ENCODE measurements at regions not wholly inside any gene's neighbourhood (a gene's known extent, or its start where the extent isn't known, plus 50 kb on each side); places are given as distances from the start of the nearest gene placed in this dataset.
A peak's percentile ranks its signal among the peaks of the same experiment; 100 is the strongest.

DNA sequence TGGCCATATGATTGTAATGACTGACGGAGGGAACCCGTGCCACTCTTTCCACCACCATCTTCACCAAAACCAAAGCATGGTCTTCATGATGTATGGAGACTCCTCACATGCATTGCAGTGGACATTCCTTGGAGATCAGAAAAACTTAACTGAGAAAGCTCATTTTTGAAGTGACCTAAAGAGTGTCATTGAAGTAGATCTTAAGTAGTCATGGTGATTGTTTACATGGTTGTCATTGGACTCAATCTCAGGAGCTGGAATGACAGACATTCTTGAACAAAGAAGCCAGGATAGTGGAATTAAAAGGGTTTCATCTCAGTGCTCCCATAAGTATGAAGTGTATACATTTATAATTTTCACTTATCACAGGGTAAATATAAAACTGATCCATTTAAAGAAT, 236.7 kb upstream of the IPO5 start:
- H3K27me3 ChIP-seq (replicated peaks in 1 of 4; ENCODE audit: control insufficient read depth in 3 of 4, extremely low read depth in 1 of 4, insufficient read depth in 3 of 4, low read length in 3 of 4) = no peaks in the 10 kb centered on the region
- no peaks in the 10 kb centered on the region for H3K79me1 ChIP-seq (ENCODE audit: low read depth, low read length)
- H3K4ac ChIP-seq (replicated peaks; ENCODE audit: insufficient read length, low read depth, low read length) = no peak overlapping the region

More for the DNA sequence above, 236.7 kb upstream of the IPO5 start:
- H4K8ac ChIP-seq (ENCODE audit: extremely low read depth, insufficient read depth, low read length) = no peak overlapping the region
- H2AK5ac ChIP-seq (ENCODE audit: low read depth, low read length) = no peak overlapping the region
- H2BK120ac ChIP-seq (replicated peaks; ENCODE audit: low read depth, low read length) = no peak overlapping the region
- H2AFZ ChIP-seq (ENCODE audit: low read length) = no peak overlapping the region
- H2BK5ac ChIP-seq (ENCODE audit: low read depth, low read length) = no peak overlapping the region
- FAIRE-seq (peak; percentile 24), DNase-seq (ENCODE audit: low read depth in 1 of 2, low spot score in 2 of 2) (no peak)
- H3K23me2 ChIP-seq (ENCODE audit: low read depth, low read length) = no peaks in the 10 kb centered on the region
- H3K18ac ChIP-seq (ENCODE audit: extremely low read depth, low read length) = no peak overlapping the region
- no peaks in the 10 kb centered on the region for H3K36me3 ChIP-seq (ENCODE audit: control insufficient read depth in 2 of 4, insufficient read depth in 4 of 4, low read length in 3 of 4)
- H3K27ac ChIP-seq (ENCODE audit: low read depth, low read length) = no peak overlapping the region
- H4K20me1 ChIP-seq (replicated peaks in 1 of 2; ENCODE audit: control insufficient read depth in 1 of 2, insufficient read depth in 2 of 2, low read length in 2 of 2) = no peaks in the 10 kb centered on the region
- H4K5ac ChIP-seq (ENCODE audit: insufficient read length, low read depth, low read length) = no peak overlapping the region
- no peak overlapping the region for H2BK12ac ChIP-seq (ENCODE audit: low read depth, low read length)
- no peak for TF ChIP-seq SAP30 (IDR thresholded peaks at IDR 0.05; ENCODE audit: insufficient read depth, insufficient replicate concordance, low read length)
- no peak for TF ChIP-seq TEAD4 (IDR thresholded peaks at IDR 0.05; ENCODE audit: low read depth, low read length)
- TF ChIP-seq MAFK (IDR thresholded peaks at IDR 0.05; ENCODE audit: low read depth, low read length) = no peak
- TF ChIP-seq HDAC6 (IDR thresholded peaks at IDR 0.05; ENCODE audit: low read depth, low read length) = no peak
- H3K9me3 ChIP-seq (ENCODE audit: insufficient read depth in 2 of 2, low read depth in 1 of 2, low read length in 1 of 2) = peaks cover 0 to 6% of the 10 kb centered on the region in 2 experiments; a peak in 1 of 4 replicates
- ChIA-PET POLR2A (ENCODE audit: partially characterized antibody) (no interaction called here), CTCF (ENCODE audit: partially characterized antibody) (interaction anchor here (0.6 to 3.0 kb wide), 2 partner anchors 36 to 352 kb away, joined by 3 to 9 read pairs; no protein-coding TSS in a partner anchor)
- H3K56ac ChIP-seq (replicated peaks; ENCODE audit: insufficient read length, low read depth, low read length) = no peak overlapping the region
- no peak overlapping the region for H3K14ac ChIP-seq (ENCODE audit: insufficient read length)
- no peaks in the 10 kb centered on the region for H3K4me1 ChIP-seq (replicated peaks in 1 of 4; ENCODE audit: control insufficient read depth in 3 of 4, insufficient read depth in 4 of 4, low read length in 3 of 4)
- H4K91ac ChIP-seq (replicated peaks; ENCODE audit: insufficient read length, low read length) = no peak overlapping the region
- no peak overlapping the region for H3K9ac ChIP-seq (replicated peaks in 1 of 4; ENCODE audit: extremely low read depth in 1 of 4, low read depth in 3 of 4, low read length in 3 of 4)
- no peak overlapping the region for H3K4me2 ChIP-seq (ENCODE audit: insufficient read depth in 1 of 2, low read depth in 2 of 2, low read length in 2 of 2)
- no peak overlapping the region for H3K23ac ChIP-seq (ENCODE audit: insufficient read length)
- no peak overlapping the region for H3K4me3 ChIP-seq (ENCODE audit: extremely low read depth in 1 of 4, insufficient read depth in 2 of 4, low read depth in 3 of 4, low read length in 4 of 4)
- H2BK15ac ChIP-seq (ENCODE audit: low read length) = no peak overlapping the region
- H2BK20ac ChIP-seq (ENCODE audit: low read length) = no peak overlapping the region
- no peaks in the 10 kb centered on the region for H3K79me2 ChIP-seq (ENCODE audit: control insufficient read depth in 1 of 2, insufficient read depth in 2 of 2, low read length in 2 of 2)
- WGBS, 2 experiments (ENCODE audit: extremely low coverage in 1 of 2, insufficient coverage in 1 of 2, insufficient read length in 1 of 2, insufficient replicate concordance in 2 of 2, low coverage in 1 of 2, low lambda C conversion rate in 2 of 2, missing lambda C conversion rate in 1 of 2) = 70% methylated on average over 2 of the region's 2 CpGs; no CpG with 5 or more reads in 1 of the 2 experiments
